Osteoblast (primary cell): ENCODE measurements at regions not wholly inside any gene's neighbourhood (a gene's known extent, or its start where the extent isn't known, plus 50 kb on each side); places are given as distances from the start of the nearest gene placed in this dataset.
"Not testable (repeated sequence)": the region's sequence is repeated elsewhere in the genome, so short reads cannot be mapped to it uniquely, and the experiment has no call there.

Source experiments
- DNase-seq: peaks from one replicate; pipeline ENCODE4 v3.0.0; 2011; ENCODE audit warnings: low spot score, mixed read lengths; ENCODE audit not compliant: insufficient read length; ENCODE audit errors: missing footprints
- H2AFZ ChIP-seq: 2 replicates; pipeline ENCODE4 v1.6.0; 2011; ENCODE audit warnings: mild to moderate bottlenecking, low read length
- H3K27ac ChIP-seq: 2 replicates; pipeline ENCODE4 v1.5.1; 2011; ENCODE audit warnings: mild to moderate bottlenecking, low read depth, low read length, moderate library complexity
- H3K27me3 ChIP-seq: 2 replicates; pipeline ENCODE4 v1.6.0; 2012; ENCODE audit warnings: mild to moderate bottlenecking, control low read depth, inconsistent platforms, low read length, moderate library complexity; ENCODE audit not compliant: insufficient read depth
- H3K36me3 ChIP-seq: 2 replicates; pipeline ENCODE4 v1.5.1; 2011; ENCODE audit warnings: mild to moderate bottlenecking, low read length, control low read depth, moderate library complexity; ENCODE audit not compliant: insufficient read depth
- H3K4me1 ChIP-seq: 2 replicates; pipeline ENCODE4 v1.5.1; 2011; ENCODE audit warnings: mild to moderate bottlenecking, low read length, control low read depth, moderate library complexity; ENCODE audit not compliant: insufficient read depth
- H3K4me2 ChIP-seq: 2 replicates; pipeline ENCODE4 v1.6.0; 2011; ENCODE audit warnings: mild to moderate bottlenecking, low read length; ENCODE audit not compliant: insufficient read depth
- H3K4me3 ChIP-seq: fragments of 200-600 bp; sonication (generic); 3 replicates; pipeline ENCODE4 v1.5.1; 2012; ENCODE audit warnings: mild to moderate bottlenecking, low read length, inconsistent platforms; ENCODE audit not compliant: insufficient read depth
- H3K79me2 ChIP-seq: 2 replicates; pipeline ENCODE4 v1.6.0; 2012; ENCODE audit warnings: mild to moderate bottlenecking, low read length, control low read depth, inconsistent platforms; ENCODE audit not compliant: insufficient read depth
- H3K9me3 ChIP-seq: 2 replicates; pipeline ENCODE4 v1.5.1; 2011; ENCODE audit warnings: low read depth, low read length, control low read depth
- H4K20me1 ChIP-seq: 2 replicates; pipeline ENCODE4 v1.6.0; 2012; ENCODE audit warnings: mild to moderate bottlenecking, low read length, control low read depth; ENCODE audit not compliant: insufficient read depth
- CTCF ChIP-seq: IDR thresholded peaks from 2 replicates; pipeline ENCODE4 v1.5.1; 2011; ENCODE audit warnings: mild to moderate bottlenecking, low read depth, low read length, moderate library complexity; ENCODE audit errors: extremely low read depth

GRCh38 chr13:78876915-78877549 lies 218.1 kb upstream of the OBI1 start:
- Histone ChIP-seq H3K27ac (no peak overlapping the region), H3K27me3 (no peaks in the 10 kb centered on the region), H3K79me2 (no peaks in the 10 kb centered on the region), H3K36me3 (no peaks in the 10 kb centered on the region), H3K4me3 (no peak overlapping the region), H3K9me3 (no peaks in the 10 kb centered on the region), H3K4me2 (no peak overlapping the region), H2AFZ (no peak overlapping the region), H3K4me1 (no peaks in the 10 kb centered on the region), H4K20me1 (no peaks in the 10 kb centered on the region)
- TF ChIP-seq CTCF: no peak
- no peak for DNase-seq

- H3K27me3 ChIP-seq: no peaks in the 10 kb centered on the region
- DNase-seq: no peak
- no peaks in the 10 kb centered on the region for H4K20me1 ChIP-seq
- no peak overlapping the region for H3K27ac ChIP-seq
- H3K4me2 ChIP-seq: no peak overlapping the region
- no peaks in the 10 kb centered on the region for H3K4me1 ChIP-seq
- H3K79me2 ChIP-seq: no peaks in the 10 kb centered on the region
- no peaks in the 10 kb centered on the region for H3K9me3 ChIP-seq
- no peak overlapping the region for H2AFZ ChIP-seq
- H3K4me3 ChIP-seq: no peak overlapping the region
- TF ChIP-seq CTCF: no peak
- no peaks in the 10 kb centered on the region for H3K36me3 ChIP-seq
Observed at GRCh38 chr13:78875792-78876580, 217.0 kb upstream of the OBI1 start.

GRCh38 chr13:78868991-78869390 lies 210.0 kb upstream of the OBI1 start:
- Histone ChIP-seq H4K20me1 (no peaks in the 10 kb centered on the region), H3K36me3 (no peaks in the 10 kb centered on the region), H3K79me2 (no peaks in the 10 kb centered on the region), H3K4me1 (no peaks in the 10 kb centered on the region), H3K27ac (no peak overlapping the region), H2AFZ (no peak overlapping the region), H3K9me3 (no peaks in the 10 kb centered on the region), H3K4me2 (no peak overlapping the region), H3K27me3 (no peaks in the 10 kb centered on the region), H3K4me3 (no peak overlapping the region)
- no peak for DNase-seq
- TF ChIP-seq CTCF: no peak

- no peak for TF ChIP-seq CTCF
- no peak overlapping the region for H3K4me2 ChIP-seq
- no peak overlapping the region for H3K27ac ChIP-seq
- H3K4me1 ChIP-seq: no peaks in the 10 kb centered on the region
- H3K4me3 ChIP-seq: no peak overlapping the region
- no peak overlapping the region for H2AFZ ChIP-seq
- H3K79me2 ChIP-seq: no peaks in the 10 kb centered on the region
- no peak for DNase-seq
- no peaks in the 10 kb centered on the region for H3K9me3 ChIP-seq
- H3K36me3 ChIP-seq: no peaks in the 10 kb centered on the region
- no peaks in the 10 kb centered on the region for H3K27me3 ChIP-seq
- H4K20me1 ChIP-seq: no peaks in the 10 kb centered on the region
Observed at GRCh38 chr13:78867655-78868054, 208.7 kb upstream of the OBI1 start.

GRCh38 chr13:78866076-78866475 lies 207.1 kb upstream of the OBI1 start:
- H2AFZ ChIP-seq, H3K27ac ChIP-seq, H3K4me1 ChIP-seq, H3K4me3 ChIP-seq, H3K9me3 ChIP-seq, H3K27me3 ChIP-seq, H3K4me2 ChIP-seq, H3K79me2 ChIP-seq, DNase-seq, H3K36me3 ChIP-seq, H4K20me1 ChIP-seq: not testable (repeated sequence)
